AG04450 (cell line): ENCODE measurements at regions not wholly inside any gene's neighbourhood (a gene's known extent, or its start where the extent isn't known, plus 50 kb on each side); places are given as distances from the start of the nearest gene placed in this dataset.

Experiments
- CTCF ChIA-PET: fragments of 300-600, 350-600 bp; formaldehyde crosslinking; extraction: SDS; loops from one replicate; lab custom pipeline; 2022; ENCODE audit warnings: antibody characterized with exemption, inconsistent platforms; lab: Charles Lee
- POLR2A ChIA-PET: fragments of 350-600 bp; formaldehyde crosslinking; extraction: SDS; loops from one replicate; lab custom pipeline; 2021; ENCODE audit warnings: antibody characterized with exemption, inconsistent platforms; lab: Yijun Ruan, JAX
- DNase-seq: peaks from one replicate; pipeline ENCODE4 v3.0.0-alpha.2; 2011; ENCODE audit warnings: low read depth, low spot score
- H3K27ac ChIP-seq: one replicate; pipeline ENCODE4 v1.5.1; 2012; ENCODE audit warnings: low read depth, low read length, control low read depth
- H3K27me3 ChIP-seq: one replicate; pipeline ENCODE4 v1.6.0; 2012; ENCODE audit warnings: low read length; ENCODE audit not compliant: control insufficient read depth, insufficient read depth
- H3K4me3 ChIP-seq: 2 replicates; pipeline ENCODE4 v1.5.1; 2011; ENCODE audit warnings: mild to moderate bottlenecking, low read depth, low read length, control low read depth
- H3K9me3 ChIP-seq: 2 replicates; pipeline ENCODE4 v1.5.1; 2012; ENCODE audit warnings: low read length; ENCODE audit not compliant: control insufficient read depth, insufficient read depth
- TF ChIP-seq, protein P1 (sequence below): IDR thresholded peaks from 2 replicates; pipeline ENCODE4 v1.5.1; 2011; ENCODE audit warnings: low read depth, low read length, control low read depth, inconsistent platforms

DNA sequence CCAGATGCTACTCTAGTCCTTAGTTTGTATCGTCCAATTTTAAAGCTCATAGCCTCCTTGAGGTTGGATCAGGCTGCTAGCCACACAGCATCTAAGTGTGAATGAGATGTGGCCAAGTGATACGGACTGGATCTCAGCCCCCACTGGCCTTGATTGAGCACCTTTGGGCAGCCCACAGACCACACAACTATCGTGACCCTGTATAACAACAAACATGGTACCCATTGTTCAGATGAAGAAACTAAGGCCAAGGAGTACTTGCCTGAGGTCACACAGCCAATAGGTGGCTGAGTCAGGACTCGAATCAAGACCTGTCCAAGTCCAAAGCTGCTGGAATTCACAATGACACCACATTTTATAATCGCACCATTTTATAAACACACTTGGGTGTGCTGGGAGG is 73.0 kb upstream of the IRX3 start:
- Histone ChIP-seq H3K9me3 (no peaks in the 10 kb centered on the region), H3K27ac (no peak overlapping the region), H3K27me3 (peaks cover 4% of the 10 kb centered on the region), H3K4me3 (no peak overlapping the region)
- CTCF ChIA-PET = no interaction called here
- POLR2A ChIA-PET = no interaction called here
- DNase-seq = no peak
- TF ChIP-seq, protein P1, sequence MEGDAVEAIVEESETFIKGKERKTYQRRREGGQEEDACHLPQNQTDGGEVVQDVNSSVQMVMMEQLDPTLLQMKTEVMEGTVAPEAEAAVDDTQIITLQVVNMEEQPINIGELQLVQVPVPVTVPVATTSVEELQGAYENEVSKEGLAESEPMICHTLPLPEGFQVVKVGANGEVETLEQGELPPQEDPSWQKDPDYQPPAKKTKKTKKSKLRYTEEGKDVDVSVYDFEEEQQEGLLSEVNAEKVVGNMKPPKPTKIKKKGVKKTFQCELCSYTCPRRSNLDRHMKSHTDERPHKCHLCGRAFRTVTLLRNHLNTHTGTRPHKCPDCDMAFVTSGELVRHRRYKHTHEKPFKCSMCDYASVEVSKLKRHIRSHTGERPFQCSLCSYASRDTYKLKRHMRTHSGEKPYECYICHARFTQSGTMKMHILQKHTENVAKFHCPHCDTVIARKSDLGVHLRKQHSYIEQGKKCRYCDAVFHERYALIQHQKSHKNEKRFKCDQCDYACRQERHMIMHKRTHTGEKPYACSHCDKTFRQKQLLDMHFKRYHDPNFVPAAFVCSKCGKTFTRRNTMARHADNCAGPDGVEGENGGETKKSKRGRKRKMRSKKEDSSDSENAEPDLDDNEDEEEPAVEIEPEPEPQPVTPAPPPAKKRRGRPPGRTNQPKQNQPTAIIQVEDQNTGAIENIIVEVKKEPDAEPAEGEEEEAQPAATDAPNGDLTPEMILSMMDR = no peak

DNA sequence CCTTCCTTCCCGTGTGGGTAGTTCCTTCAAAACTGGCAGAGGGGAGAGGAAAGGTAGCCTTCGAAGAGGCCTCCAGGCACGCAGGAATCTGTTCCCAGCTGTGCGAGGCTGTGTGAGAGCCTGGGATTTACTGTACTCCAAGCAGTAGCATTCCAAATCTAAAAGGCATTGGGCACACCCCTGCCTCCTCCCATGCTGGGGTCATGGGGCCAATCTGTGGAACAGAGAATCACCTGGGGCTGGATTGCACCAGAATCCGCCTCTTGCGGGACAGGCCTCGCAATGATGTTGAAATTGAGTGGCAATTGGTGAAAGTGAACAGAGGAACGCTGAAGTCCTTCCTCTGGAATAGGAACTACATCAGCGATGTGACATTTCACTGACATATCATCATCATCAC is 72.5 kb upstream of the IRX3 start:
- TF ChIP-seq, protein P1 = no peak
- no peak for DNase-seq
- POLR2A ChIA-PET = no interaction called here

GRCh38 chr16:54356391-54356790 is 69.8 kb upstream of the IRX3 start:
- ChIA-PET CTCF (no interaction called here), POLR2A (no interaction called here)
- TF ChIP-seq, protein P1 = no peak
- DNase-seq = no peak
- no peak overlapping the region for H3K4me3 ChIP-seq
- no peak overlapping the region for H3K27ac ChIP-seq
- H3K9me3 ChIP-seq = no peaks in the 10 kb centered on the region
- no peaks in the 10 kb centered on the region for H3K27me3 ChIP-seq

More for the DNA sequence above, 72.5 kb upstream of the IRX3 start:
- Histone ChIP-seq H3K9me3 (no peaks in the 10 kb centered on the region), H3K27ac (no peak overlapping the region), H3K4me3 (no peak overlapping the region), H3K27me3 (peaks cover 4% of the 10 kb centered on the region)
- CTCF ChIA-PET = no interaction called here

GRCh38 chr16:54355251-54355650 is 68.7 kb upstream of the IRX3 start:
- H3K27me3 ChIP-seq = no peaks in the 10 kb centered on the region
- no peak overlapping the region for H3K27ac ChIP-seq
- POLR2A ChIA-PET = no interaction called here
- H3K9me3 ChIP-seq = no peaks in the 10 kb centered on the region
- no peak for DNase-seq
- TF ChIP-seq, protein P1 = no peak
- CTCF ChIA-PET = no interaction called here
- no peak overlapping the region for H3K4me3 ChIP-seq

DNA sequence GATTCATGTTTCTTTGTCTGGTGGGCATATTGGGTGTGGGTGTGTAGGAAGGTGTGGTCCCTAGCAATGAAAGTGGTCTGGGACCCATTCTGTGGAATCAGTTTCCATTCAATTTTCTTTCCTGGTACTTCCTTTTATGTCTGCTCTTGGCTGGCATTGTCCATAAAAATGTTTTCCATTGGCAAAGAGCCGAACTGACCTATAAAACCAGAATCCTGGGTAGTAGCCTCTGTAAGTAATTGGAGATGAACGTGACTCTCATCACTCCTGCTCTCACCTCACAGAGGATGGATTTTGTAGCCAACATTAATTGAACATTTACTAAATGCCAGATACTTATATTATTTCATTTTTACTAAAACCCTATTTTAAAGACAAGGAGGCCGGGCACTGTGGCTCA is 66.5 kb upstream of the IRX3 start:
- CTCF ChIA-PET = no interaction called here

More for the DNA sequence above, 66.5 kb upstream of the IRX3 start:
- H3K9me3 ChIP-seq = no peaks in the 10 kb centered on the region
- no peak overlapping the region for H3K4me3 ChIP-seq
- DNase-seq = no peak
- H3K27ac ChIP-seq = no peak overlapping the region
- TF ChIP-seq, protein P1 = no peak
- POLR2A ChIA-PET = no interaction called here
- no peaks in the 10 kb centered on the region for H3K27me3 ChIP-seq
